H1 (cell line): ENCODE measurements at regions not wholly inside any gene's neighbourhood (a gene's known extent, or its start where the extent isn't known, plus 50 kb on each side); places are given as distances from the start of the nearest gene placed in this dataset.

ENCODE experiments used
- CBX8 ChIP-seq: fragments of 300-800, 300-1000 bp; sonication (generic); IDR thresholded peaks from 2 replicates; pipeline ENCODE4 v1.7.1; 2016; ENCODE audit warnings: low read depth, low read length, borderline replicate concordance
- HDAC6 ChIP-seq: IDR thresholded peaks from one replicate; pipeline ENCODE4 v1.7.1; 2012; ENCODE audit warnings: low read depth, mild to moderate bottlenecking, inconsistent platforms, low read length, moderate library complexity
- JUND ChIP-seq: IDR thresholded peaks from 2 replicates; pipeline ENCODE4 v1.6.1; 2011; ENCODE audit warnings: mild to moderate bottlenecking, improper control_type of control experiment, low read length
- MAFK ChIP-seq: IDR thresholded peaks from 2 replicates; pipeline ENCODE4 v1.6.1; 2012; ENCODE audit warnings: low read depth, mild to moderate bottlenecking, improper control_type of control experiment, low read length
- NANOG ChIP-seq: IDR thresholded peaks from 2 replicates; pipeline ENCODE4 v1.6.1; 2011; ENCODE audit warnings: low read length, low read depth, mild to moderate bottlenecking, inconsistent platforms; ENCODE audit not compliant: insufficient read depth, poor library complexity, severe bottlenecking
- ZNF274 ChIP-seq: IDR thresholded peaks from 2 replicates; pipeline ENCODE4 v1.7.0; 2012; ENCODE audit warnings: low read length, borderline replicate concordance; ENCODE audit errors: extremely low read depth

DNA sequence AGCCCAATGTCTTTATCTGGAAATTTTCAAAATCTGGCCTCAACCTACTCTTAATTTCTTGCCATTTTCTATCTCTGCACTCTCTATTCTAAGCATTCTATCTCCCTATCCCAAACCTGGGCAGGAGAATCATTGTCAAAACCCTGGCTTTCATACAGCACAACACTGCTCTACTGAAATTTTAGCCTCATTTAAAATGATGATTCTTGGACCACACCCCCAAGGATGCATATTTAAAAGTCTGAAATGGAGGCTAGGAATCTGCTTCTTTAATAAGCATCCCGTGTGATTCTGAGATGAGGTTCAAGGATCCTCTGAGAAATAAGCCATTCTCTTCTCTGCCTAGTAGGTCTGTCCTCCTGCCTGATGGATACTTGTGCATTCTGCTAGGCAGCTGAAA is 50.8 kb upstream of the EGR2 start (continued):
- no peak for TF ChIP-seq HDAC6
- no peak for TF ChIP-seq JUND
- no peak for TF ChIP-seq MAFK
- TF ChIP-seq NANOG = no peak
- TF ChIP-seq ZNF274 = no peak
- TF ChIP-seq CBX8 = no peak
